ENCODE measurements at regions not wholly inside any gene's neighbourhood (a gene's known extent, or its start where the extent isn't known, plus 50 kb on each side); places are given as distances from the start of the nearest gene placed in this dataset.

DNA sequence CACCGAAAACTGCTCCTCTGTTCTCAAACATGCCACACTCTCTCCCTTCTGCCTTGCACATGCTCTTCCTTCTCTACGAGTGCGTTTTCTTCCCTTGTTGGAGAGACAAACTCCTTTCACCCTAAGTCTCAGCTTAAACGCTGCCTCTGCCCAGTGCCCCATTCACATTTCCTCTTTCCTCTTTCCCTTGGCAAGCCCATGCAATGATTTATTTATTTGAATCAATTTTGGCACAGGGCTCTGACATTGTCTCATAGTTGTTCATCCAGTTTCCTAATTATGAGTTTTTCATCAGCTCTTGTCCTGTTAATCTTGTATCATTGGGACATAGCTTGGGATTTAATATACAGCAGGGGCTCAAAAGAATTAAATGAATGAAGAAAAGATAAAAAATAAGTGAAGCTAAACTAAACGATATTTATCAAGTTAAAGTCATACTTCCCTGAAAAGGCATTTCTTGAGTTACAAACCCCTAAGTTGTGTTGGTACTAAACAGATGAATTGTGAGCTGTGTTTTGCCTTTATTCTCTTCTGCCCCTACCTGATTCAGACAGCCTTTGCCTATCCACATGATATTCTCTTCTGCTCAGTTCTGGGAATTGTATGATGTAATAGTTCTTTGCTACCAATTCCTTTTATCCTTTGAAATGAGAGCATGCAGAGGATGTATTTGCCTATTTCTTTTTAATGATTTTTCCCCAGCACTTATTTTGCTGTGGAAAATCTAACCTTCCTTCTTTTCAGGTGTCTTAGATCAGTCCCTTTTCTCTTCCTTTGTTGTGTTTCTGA is 704.4 kb downstream of the UTRN start:
- TF ChIP-seq, protein P1, sequence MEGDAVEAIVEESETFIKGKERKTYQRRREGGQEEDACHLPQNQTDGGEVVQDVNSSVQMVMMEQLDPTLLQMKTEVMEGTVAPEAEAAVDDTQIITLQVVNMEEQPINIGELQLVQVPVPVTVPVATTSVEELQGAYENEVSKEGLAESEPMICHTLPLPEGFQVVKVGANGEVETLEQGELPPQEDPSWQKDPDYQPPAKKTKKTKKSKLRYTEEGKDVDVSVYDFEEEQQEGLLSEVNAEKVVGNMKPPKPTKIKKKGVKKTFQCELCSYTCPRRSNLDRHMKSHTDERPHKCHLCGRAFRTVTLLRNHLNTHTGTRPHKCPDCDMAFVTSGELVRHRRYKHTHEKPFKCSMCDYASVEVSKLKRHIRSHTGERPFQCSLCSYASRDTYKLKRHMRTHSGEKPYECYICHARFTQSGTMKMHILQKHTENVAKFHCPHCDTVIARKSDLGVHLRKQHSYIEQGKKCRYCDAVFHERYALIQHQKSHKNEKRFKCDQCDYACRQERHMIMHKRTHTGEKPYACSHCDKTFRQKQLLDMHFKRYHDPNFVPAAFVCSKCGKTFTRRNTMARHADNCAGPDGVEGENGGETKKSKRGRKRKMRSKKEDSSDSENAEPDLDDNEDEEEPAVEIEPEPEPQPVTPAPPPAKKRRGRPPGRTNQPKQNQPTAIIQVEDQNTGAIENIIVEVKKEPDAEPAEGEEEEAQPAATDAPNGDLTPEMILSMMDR (IDR thresholded peaks at IDR 0.05; ENCODE audit: low read depth, low read length) = no peak
- no peak overlapping the region for H3K4me3 ChIP-seq (ENCODE audit: low read depth, low read length)

DNA sequence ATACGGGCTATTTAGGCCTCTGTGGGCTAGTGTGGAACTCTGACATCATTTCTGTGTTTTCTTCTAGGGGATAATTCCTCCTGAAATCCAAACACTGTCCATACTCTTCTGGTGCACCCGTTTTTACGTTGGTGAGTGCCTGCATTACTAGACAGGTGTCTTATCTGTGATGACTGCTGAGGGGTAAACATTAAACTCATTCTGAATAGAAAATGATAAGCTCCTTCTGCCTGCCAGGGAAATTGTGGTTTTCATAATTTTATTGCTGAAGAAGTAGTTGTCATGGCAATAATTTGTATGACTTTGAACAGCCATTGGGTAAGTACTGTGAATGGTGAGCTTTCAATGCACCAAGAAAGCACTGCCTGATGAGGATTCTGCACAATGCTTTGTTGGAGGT is 705.6 kb downstream of the UTRN start:
- TF ChIP-seq, protein P1 (IDR thresholded peaks at IDR 0.05; ENCODE audit: low read depth, low read length) = no peak

DNA sequence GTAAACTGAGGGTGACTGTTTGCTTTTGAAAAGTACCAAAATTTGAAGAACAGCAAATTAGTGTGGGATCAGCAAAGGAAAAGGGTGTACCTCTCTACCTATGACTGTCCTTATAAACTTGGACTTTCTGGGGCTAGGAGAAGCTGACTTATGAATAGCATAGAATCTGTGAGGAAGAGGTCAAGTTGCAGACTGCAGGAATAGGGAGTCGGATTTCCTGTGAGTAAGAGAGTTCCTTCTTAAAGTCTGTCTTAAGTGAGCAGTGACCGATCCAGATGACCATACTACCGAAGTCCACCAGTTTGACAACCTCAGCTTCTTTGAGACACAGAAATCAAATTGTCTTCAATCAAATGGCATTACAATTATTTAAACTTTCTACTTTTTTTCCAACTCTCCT is 708.7 kb downstream of the UTRN start:
- TF ChIP-seq, protein P1 (IDR thresholded peaks at IDR 0.05; ENCODE audit: low read depth, low read length) = no peak

More for the DNA sequence above, 705.6 kb downstream of the UTRN start:
- H3K4me3 ChIP-seq (ENCODE audit: low read depth, low read length) = no peak overlapping the region

DNA sequence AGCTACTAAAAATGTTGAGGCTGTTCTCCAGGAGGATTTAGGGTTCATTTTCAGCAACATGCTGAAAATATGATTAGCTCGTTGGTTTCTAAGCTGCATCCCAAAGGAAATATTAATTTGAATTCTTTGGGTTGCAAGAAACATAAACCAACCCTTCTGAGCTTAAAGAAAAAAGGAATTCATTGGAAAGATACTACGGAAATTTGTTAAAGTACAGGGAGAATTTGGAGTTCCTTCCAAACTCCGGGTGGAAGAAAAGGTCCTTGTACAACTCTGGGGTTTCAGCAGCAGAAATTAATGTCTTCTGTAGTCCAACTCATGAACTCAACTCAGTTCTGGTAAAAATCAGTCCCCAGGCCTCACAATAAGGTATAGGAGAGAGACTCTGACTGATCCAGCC is 712.9 kb downstream of the UTRN start:
- no peak overlapping the region for H3K4me3 ChIP-seq (ENCODE audit: low read depth, low read length)
- TF ChIP-seq, protein P1 (IDR thresholded peaks at IDR 0.05; ENCODE audit: low read depth, low read length) = no peak

More for the DNA sequence above, 708.7 kb downstream of the UTRN start:
- no peak overlapping the region for H3K4me3 ChIP-seq (ENCODE audit: low read depth, low read length)

DNA sequence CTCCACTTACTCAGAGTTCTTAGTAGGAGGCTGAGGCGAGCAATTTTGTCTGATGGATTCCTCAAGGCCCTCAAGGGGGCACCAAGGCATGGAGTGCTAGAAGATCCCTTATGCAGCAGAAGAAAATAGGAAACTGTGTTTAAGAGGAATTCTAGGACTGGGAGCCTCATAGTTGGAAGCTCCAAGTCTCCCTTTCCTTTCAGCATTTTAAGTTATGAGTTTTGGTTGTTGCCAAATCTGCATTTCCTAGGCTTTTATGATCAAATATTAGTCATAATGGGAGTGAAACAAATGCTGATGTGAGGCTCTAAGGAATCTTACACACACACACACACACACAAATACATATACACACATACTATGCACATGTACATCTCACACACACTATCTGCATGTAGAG is 714.0 kb downstream of the UTRN start:
- TF ChIP-seq, protein P1 (IDR thresholded peaks at IDR 0.05; ENCODE audit: low read depth, low read length) = no peak
- H3K4me3 ChIP-seq (ENCODE audit: low read depth, low read length) = no peak overlapping the region

DNA sequence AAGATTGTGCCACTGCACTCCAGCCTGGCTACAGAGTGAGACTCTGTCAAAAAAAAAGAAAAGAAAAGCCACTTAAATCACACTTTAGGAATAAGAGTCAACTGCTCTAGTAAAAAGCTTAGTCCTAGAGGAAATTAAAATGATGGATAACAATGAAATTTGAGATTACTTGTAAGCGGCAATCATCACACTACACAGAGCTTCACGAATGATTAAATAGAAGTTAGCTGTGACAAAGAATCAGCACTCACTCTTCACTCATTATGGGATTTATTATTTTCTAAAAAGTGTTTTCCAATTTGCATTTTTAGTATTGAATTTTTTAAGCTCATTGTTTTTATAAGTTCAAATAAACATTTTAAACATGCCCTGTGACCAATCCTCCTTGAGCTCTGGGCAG is 718.0 kb downstream of the UTRN start:
- no peak overlapping the region for H3K4me3 ChIP-seq (ENCODE audit: low read depth, low read length)
- TF ChIP-seq, protein P1 (IDR thresholded peaks at IDR 0.05; ENCODE audit: low read depth, low read length) = no peak

DNA sequence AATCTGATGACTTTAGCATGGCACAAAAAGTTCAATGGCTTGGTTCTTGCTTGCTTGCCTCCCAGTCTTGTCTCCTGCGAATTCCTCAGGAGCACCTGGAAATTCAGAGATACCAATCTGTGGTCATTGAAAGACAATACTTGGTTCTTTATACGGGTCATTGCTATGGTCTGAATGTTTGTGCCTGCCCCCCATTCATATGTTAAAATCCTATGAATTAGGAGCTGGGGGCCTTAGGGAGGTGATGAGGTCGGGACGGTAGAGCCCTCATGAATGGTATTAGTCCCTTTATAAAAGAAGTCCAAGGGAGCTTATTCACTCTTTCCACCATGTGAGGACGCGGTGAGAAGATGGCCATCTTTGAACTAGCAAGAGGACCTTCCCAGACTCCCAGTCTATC is 721.8 kb downstream of the UTRN start:
- no peak overlapping the region for H3K4me3 ChIP-seq (ENCODE audit: low read depth, low read length)
- TF ChIP-seq, protein P1 (IDR thresholded peaks at IDR 0.05; ENCODE audit: low read depth, low read length) = no peak

Data from WI38 (cell line).